Activated CD4-positive, alpha-beta T cell treated with anti-CD3 and anti-CD28 coated beads for 36 hours (primary cell): ENCODE measurements at regions not wholly inside any gene's neighbourhood (a gene's known extent, or its start where the extent isn't known, plus 50 kb on each side); places are given as distances from the start of the nearest gene placed in this dataset.

Source experiments
- ATAC-seq: fragments of 200-7000 bp; cut with Tn5 transposase; one replicate; pipeline ENCODE4 v1.10.0; 2021; ENCODE audit warnings: mild to moderate bottlenecking, moderate library complexity
- CTCF ChIA-PET: fragments of 350-600 bp; sonication (Branson Sonifier 250); formaldehyde crosslinking; loops from one replicate; lab custom pipeline; 2021; ENCODE audit warnings: antibody characterized with exemption; lab: Charles Lee
- POLR2A ChIA-PET: fragments of 350-600 bp; sonication (Branson Sonifier 250); formaldehyde crosslinking; loops from one replicate; lab custom pipeline; 2021; ENCODE audit warnings: antibody characterized with exemption, inconsistent platforms; lab: Charles Lee
- DNase-seq: peaks from one replicate; pipeline ENCODE4 v3.0.0-alpha.2; 2020
- H3K27ac Mint-ChIP-seq: one replicate; pipeline ENCODE4 v1.8.0; 2021; ENCODE audit warnings: mixed read lengths
- H3K27me3 Mint-ChIP-seq: one replicate; pipeline ENCODE4 v1.8.0; 2021; ENCODE audit warnings: mixed read lengths
- H3K36me3 Mint-ChIP-seq: one replicate; pipeline ENCODE4 v1.8.0; 2021; ENCODE audit warnings: low read depth, mixed read lengths
- H3K4me1 Mint-ChIP-seq: one replicate; pipeline ENCODE4 v1.8.0; 2021; ENCODE audit warnings: mixed read lengths
- H3K4me3 Mint-ChIP-seq: one replicate; pipeline ENCODE4 v1.8.0; 2021; ENCODE audit warnings: mild to moderate bottlenecking, moderate library complexity, mixed read lengths
- H3K9me3 Mint-ChIP-seq: one replicate; pipeline ENCODE4 v1.8.0; 2021; ENCODE audit warnings: low read depth, mixed read lengths
- intact Hi-C, 2 experiments: fragments of 100-400 bp; cut with DNase I in 1 of 2; cut with micrococcal nuclease in 1 of 2; formaldehyde crosslinking; loops; one replicate each; pipeline versions ENCODE4 v1.14.2 to v1.15.1; 2022 to 2024; cut with DNase I, micrococcal nuclease

DNA sequence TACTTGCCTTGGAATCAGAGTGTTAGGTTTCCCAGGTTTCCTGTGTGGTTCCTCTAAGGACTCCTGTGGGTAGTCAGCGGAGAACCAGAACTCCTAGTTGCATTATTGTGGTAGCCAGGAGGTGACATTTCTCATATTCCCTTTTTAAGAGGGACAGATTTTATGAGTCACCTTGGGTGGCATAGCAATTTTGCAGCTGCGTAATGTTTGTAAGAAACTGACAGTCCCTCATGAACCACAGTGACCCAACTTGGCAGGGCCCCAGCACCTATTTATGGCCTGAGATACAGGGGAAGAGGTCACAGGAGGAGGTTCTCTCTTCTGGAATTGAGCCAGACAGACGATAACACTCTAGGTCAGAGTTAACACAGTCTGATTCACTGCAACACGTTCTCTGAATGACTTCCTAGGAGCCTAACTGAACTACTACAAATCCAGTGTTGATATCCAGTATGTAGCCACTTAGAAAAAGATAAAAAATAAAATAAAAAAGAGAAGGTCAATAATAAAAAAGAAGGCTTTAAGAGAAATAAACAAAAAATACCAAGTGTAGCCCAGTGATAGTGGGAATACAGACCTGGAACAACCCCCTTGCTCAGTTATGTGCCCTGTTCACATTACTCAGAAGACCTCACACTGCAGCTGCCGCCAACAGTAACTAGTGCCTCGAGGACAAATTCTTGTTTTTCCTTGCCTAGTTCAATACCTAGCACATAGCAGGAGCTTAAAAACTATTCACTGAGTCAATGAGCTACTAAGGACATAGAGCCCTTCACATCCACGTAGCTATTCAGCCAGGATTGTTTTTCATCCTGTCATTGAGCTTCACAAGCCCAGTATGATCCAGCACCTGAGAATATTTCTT, 50.7 kb upstream of the VLDLR start:
- ATAC-seq (peak; percentile 81), DNase-seq (peak; percentile 57)
- Mint-ChIP-seq H3K9me3 (no peaks in the 10 kb centered on the region), H3K4me3 (no peak overlapping the region), H3K27ac (no peak overlapping the region), H3K4me1 (no peaks in the 10 kb centered on the region), H3K27me3 (peaks cover 9% of the 10 kb centered on the region), H3K36me3 (no peaks in the 10 kb centered on the region)
- ChIA-PET CTCF (no interaction called here), POLR2A (no interaction called here)
- intact Hi-C loops = no loop called here
